ENCODE measurements at regions not wholly inside any gene's neighbourhood (a gene's known extent, or its start where the extent isn't known, plus 50 kb on each side); places are given as distances from the start of the nearest gene placed in this dataset.

DNA sequence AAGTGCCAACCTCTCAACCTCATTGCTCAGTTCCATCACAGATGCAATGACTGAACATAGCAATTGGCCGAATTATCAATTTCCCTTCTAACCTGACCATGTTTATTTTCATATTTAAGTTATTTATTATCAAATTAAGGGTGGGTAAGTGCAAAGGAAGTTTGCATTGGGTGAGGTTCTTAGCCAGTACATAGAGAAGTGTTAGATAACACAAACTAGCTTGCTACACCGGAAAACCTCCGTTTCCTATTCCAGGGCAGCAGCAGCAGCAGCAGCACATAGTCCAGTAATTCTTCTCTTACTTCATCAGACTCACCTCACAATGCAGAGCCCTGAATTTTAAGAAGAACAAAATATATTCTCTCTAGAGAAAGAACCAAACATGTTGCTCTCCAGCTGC is 200.5 kb upstream of the OR4E1 start:
- TF ChIP-seq CTCF (IDR thresholded peaks at IDR 0.05 in 4 of 5, conservative IDR thresholded peaks at IDR 0.05 in 1 of 5): no peak
- no peak for TF ChIP-seq POLR2A (IDR thresholded peaks at IDR 0.05)
